Glomerular endothelial cell (primary cell): ENCODE measurements at regions not wholly inside any gene's neighbourhood (a gene's known extent, or its start where the extent isn't known, plus 50 kb on each side); places are given as distances from the start of the nearest gene placed in this dataset.
"Not testable (repeated sequence)": the region's sequence is repeated elsewhere in the genome, so short reads cannot be mapped to it uniquely, and the experiment has no call there.

Source experiments
- DNase-seq: peaks from one replicate; pipeline ENCODE4 v3.0.0-alpha.2; 2011; ENCODE audit warnings: low read depth, low spot score; ENCODE audit errors: extremely low read depth

GRCh38 chr16:9663588-9663987 is 518.6 kb downstream of the GRIN2A start:
- DNase-seq, result no peak

GRCh38 chr16:9665851-9666271 is 516.4 kb downstream of the GRIN2A start:
- DNase-seq, result no peak

GRCh38 chr16:9666834-9667480 is 515.3 kb downstream of the GRIN2A start:
- DNase-seq, result no peak

- no peak for DNase-seq
Observed at GRCh38 chr16:9670033-9670432, 512.2 kb downstream of the GRIN2A start.

- DNase-seq, result not testable (repeated sequence)
Observed at GRCh38 chr16:9670616-9671015, 511.6 kb downstream of the GRIN2A start.

- not testable (repeated sequence) for DNase-seq
Observed at GRCh38 chr16:9676560-9677300, 505.5 kb downstream of the GRIN2A start.

GRCh38 chr16:9677301-9677653 is 505.0 kb downstream of the GRIN2A start:
- DNase-seq, result no peak

- no peak for DNase-seq
Observed at GRCh38 chr16:9679213-9679767, 502.9 kb downstream of the GRIN2A start.

- no peak for DNase-seq
Observed at GRCh38 chr16:9680019-9680655, 502.1 kb downstream of the GRIN2A start.

GRCh38 chr16:9680968-9681367 is 501.3 kb downstream of the GRIN2A start:
- no peak for DNase-seq

- DNase-seq, result no peak
Observed at GRCh38 chr16:9681508-9681907, 500.7 kb downstream of the GRIN2A start.

- no peak for DNase-seq
Observed at GRCh38 chr16:9682320-9682719, 499.9 kb downstream of the GRIN2A start.

GRCh38 chr16:9683677-9684076 is 498.6 kb downstream of the GRIN2A start:
- DNase-seq, result no peak

- no peak for DNase-seq
Observed at GRCh38 chr16:9687737-9688319, 494.4 kb downstream of the GRIN2A start.

- no peak for DNase-seq
Observed at GRCh38 chr16:9689597-9689996, 492.6 kb downstream of the GRIN2A start.

GRCh38 chr16:9695152-9695551 is 487.1 kb downstream of the GRIN2A start:
- no peak for DNase-seq
